Natural killer cell (primary cell): ENCODE measurements at regions not wholly inside any gene's neighbourhood (a gene's known extent, or its start where the extent isn't known, plus 50 kb on each side); places are given as distances from the start of the nearest gene placed in this dataset.

Experiments used
- ATAC-seq, 3 donors: fragments of 150-1000 bp in 2 of 3; fragments of 200-7000 bp in 1 of 3; cut with Tn5 transposase; 1 replicate in 1 of 3; 2 replicates in 2 of 3; pipeline ENCODE4 v1.10.0; 2021; ENCODE audit warnings: mild to moderate bottlenecking in 2 of 3, moderate library complexity in 2 of 3
- DNase-seq, 2 donors: peaks; one replicate each; pipeline versions ENCODE4 v3.0.0 to v3.0.0-alpha.2; 2013 to 2021; ENCODE audit warnings: mixed read lengths in 1 of 2
- H3K27ac ChIP-seq: one replicate; pipeline ENCODE4 v1.5.1; 2013; ENCODE audit warnings: mild to moderate bottlenecking, low read length
- H3K27me3 ChIP-seq: one replicate; pipeline ENCODE4 v1.6.1; 2013; ENCODE audit warnings: low read length; ENCODE audit not compliant: control insufficient read depth, insufficient read depth
- H3K36me3 ChIP-seq: one replicate; pipeline ENCODE4 v1.6.1; 2013; ENCODE audit warnings: low read length; ENCODE audit not compliant: control insufficient read depth, insufficient read depth
- H3K4me1 ChIP-seq: one replicate; pipeline ENCODE4 v1.6.1; 2013; ENCODE audit warnings: low read length; ENCODE audit not compliant: control insufficient read depth, insufficient read depth
- H3K4me3 ChIP-seq: one replicate; pipeline ENCODE4 v1.5.1; 2013; ENCODE audit warnings: low read length
- H3K9me3 ChIP-seq: one replicate; pipeline ENCODE4 v1.6.1; 2013; ENCODE audit warnings: low read length; ENCODE audit not compliant: control insufficient read depth, insufficient read depth
- H3K27ac Mint-ChIP-seq, 2 donors: one replicate each; pipeline ENCODE4 v1.8.0; 2022; ENCODE audit warnings: mild to moderate bottlenecking in 2 of 2, mixed read lengths in 2 of 2, moderate library complexity in 1 of 2
- H3K27me3 Mint-ChIP-seq, 2 donors: one replicate each; pipeline ENCODE4 v1.8.0; 2022; ENCODE audit warnings: low read depth in 2 of 2, mixed read lengths in 2 of 2
- H3K36me3 Mint-ChIP-seq: one replicate; pipeline ENCODE4 v1.8.0; 2022; ENCODE audit warnings: mixed read lengths
- H3K4me1 Mint-ChIP-seq, 2 donors: one replicate each; pipeline ENCODE4 v1.8.0; 2022; ENCODE audit warnings: mixed read lengths in 2 of 2
- H3K4me3 Mint-ChIP-seq: one replicate; pipeline ENCODE4 v1.8.0; 2022; ENCODE audit warnings: mild to moderate bottlenecking, moderate library complexity, mixed read lengths
- H3K9me3 Mint-ChIP-seq, 2 donors: one replicate each; pipeline ENCODE4 v1.8.0; 2022; ENCODE audit warnings: mixed read lengths in 2 of 2
- WGBS: methylation state at CpG from one replicate; pipeline ENCODE4 v1.1.7; 2013; ENCODE audit warnings: missing lambda C conversion rate; ENCODE audit not compliant: insufficient coverage; 5-methylcytosine and 5-hydroxymethylcytosine counted together
- intact Hi-C: fragments of 100-400 bp; cut with micrococcal nuclease; formaldehyde crosslinking; loops from one replicate; pipeline ENCODE4 v1.14.2; 2022
- TF ChIP-seq, protein P1 (sequence below): fragments of 200-600 bp; IDR thresholded peaks from one replicate; pipeline ENCODE4 v1.8.0; 2022; ENCODE audit warnings: antibody characterized with exemption

DNA sequence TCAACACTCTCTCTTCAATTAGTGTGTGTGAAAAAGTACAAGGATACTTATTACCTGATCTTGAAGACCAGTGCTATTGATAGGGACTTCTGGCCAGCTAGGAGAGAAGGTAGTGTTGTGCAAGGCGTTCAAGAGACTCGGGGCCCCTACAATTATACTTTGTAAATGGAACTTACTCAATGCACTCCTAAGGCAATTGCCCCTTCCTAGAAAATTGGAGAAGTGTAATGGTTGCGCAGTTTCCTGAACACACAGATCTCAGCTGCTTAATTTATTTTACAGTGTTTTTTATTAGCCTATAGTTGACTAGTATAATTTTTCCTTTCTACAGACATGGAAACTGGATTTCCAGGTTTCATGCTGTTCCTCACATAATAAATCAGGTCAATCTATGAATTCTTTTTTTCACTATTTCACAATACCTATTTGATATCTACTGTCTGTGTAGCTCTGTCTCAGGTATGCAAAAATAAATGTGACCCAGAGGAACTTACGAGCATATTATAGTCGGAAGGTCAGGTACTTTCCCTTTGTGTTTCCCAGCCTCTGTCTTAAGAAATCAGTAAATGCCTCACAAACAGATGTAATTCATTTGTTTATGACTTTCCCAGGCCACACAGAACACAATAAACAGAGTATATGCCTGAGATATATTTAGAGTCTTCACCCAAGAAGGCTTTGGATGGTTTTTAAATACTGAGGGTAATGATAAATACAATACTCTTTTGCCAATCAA lies 89.1 kb upstream of the TET2 start:
- peaks cover 4% of the 10 kb centered on the region for H3K36me3 Mint-ChIP-seq
- H3K27ac ChIP-seq: no peak overlapping the region
- ATAC-seq (no peak), DNase-seq (no peak)
- no peak overlapping the region for H3K27ac Mint-ChIP-seq
- intact Hi-C loops: no loop called here
- H3K4me3 Mint-ChIP-seq: no peak overlapping the region
- peaks cover 17% of the 10 kb centered on the region in 2 donors for H3K4me1 Mint-ChIP-seq
- H3K4me3 ChIP-seq: no peak overlapping the region
- 77% methylated on average over 3 of the region's 5 CpGs for WGBS
- no peaks in the 10 kb centered on the region for H3K9me3 ChIP-seq
- H3K9me3 Mint-ChIP-seq: peaks cover 3 to 4% of the 10 kb centered on the region in 2 donors
- H3K27me3 ChIP-seq: no peaks in the 10 kb centered on the region
- H3K36me3 ChIP-seq: no peaks in the 10 kb centered on the region
- H3K27me3 Mint-ChIP-seq: no peaks in the 10 kb centered on the region
- TF ChIP-seq, protein P1, sequence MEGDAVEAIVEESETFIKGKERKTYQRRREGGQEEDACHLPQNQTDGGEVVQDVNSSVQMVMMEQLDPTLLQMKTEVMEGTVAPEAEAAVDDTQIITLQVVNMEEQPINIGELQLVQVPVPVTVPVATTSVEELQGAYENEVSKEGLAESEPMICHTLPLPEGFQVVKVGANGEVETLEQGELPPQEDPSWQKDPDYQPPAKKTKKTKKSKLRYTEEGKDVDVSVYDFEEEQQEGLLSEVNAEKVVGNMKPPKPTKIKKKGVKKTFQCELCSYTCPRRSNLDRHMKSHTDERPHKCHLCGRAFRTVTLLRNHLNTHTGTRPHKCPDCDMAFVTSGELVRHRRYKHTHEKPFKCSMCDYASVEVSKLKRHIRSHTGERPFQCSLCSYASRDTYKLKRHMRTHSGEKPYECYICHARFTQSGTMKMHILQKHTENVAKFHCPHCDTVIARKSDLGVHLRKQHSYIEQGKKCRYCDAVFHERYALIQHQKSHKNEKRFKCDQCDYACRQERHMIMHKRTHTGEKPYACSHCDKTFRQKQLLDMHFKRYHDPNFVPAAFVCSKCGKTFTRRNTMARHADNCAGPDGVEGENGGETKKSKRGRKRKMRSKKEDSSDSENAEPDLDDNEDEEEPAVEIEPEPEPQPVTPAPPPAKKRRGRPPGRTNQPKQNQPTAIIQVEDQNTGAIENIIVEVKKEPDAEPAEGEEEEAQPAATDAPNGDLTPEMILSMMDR: no peak
- peaks cover 3% of the 10 kb centered on the region for H3K4me1 ChIP-seq

DNA sequence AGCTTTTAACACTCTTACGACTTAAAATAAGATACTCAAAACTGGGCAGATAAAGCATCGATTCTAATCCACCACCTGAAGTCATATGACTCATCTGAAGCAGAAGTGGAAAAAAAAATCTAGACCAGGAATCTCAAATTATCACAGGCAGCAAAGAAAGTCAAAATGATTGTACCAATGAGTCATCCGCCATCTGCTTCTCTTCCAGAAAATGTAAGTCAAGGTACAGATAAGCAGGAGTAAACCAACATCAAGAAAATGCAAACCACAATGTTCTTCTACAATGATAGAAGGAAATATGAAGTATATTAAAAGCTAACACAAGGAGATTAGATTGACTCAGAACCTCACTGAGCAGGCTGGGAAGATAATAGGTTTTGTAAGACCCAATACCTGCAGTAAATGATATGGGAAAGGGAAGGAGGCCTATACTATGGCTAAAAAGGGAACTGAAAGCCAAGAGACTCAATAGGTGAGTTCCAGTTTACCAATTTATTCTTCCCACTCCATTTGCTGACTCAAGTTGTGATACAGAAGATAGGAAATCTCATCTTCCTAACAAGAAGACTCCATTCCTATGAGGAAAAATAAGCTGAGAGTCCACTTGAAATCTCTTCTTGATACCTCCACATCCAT lies 88.4 kb upstream of the TET2 start:
- Mint-ChIP-seq H3K36me3 (no peaks in the 10 kb centered on the region), H3K4me1 (peaks cover 17% of the 10 kb centered on the region in 2 donors), H3K27me3 (no peaks in the 10 kb centered on the region), H3K4me3 (no peak overlapping the region), H3K9me3 (no peaks in the 10 kb centered on the region), H3K27ac (no peak overlapping the region)
- no peaks in the 10 kb centered on the region for H3K27me3 ChIP-seq
- no peak for DNase-seq
- no peaks in the 10 kb centered on the region for H3K9me3 ChIP-seq
- H3K4me3 ChIP-seq: no peak overlapping the region
- TF ChIP-seq, protein P1: no peak
- whole genome bisulfite sequencing: 86% methylated on average over 3 of the region's 3 CpGs
- H3K4me1 ChIP-seq: peaks cover 3% of the 10 kb centered on the region
- no peak overlapping the region for H3K27ac ChIP-seq
- H3K36me3 ChIP-seq: no peaks in the 10 kb centered on the region
- intact Hi-C loops: no loop called here
- ATAC-seq: no peak

DNA sequence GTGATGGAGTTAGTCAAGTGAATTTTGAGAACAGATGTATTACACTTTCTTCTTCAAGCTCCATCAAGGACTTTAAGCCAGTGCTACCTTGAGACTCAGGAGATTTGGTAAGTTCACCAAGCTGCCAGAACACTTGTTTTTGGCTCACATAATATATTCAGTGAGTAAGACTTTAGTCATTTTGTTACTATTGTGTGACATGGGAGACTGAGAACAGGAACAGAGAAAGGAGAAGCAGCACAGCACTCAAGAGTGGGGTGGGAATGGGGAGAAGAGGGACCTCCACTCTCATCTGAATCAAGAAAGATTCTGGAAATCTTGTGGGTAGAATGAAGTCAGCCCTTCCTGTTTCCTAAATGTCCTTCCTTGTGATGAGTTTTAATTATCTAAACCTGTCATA lies 87.3 kb upstream of the TET2 start:
- no peak for ATAC-seq
- no peak overlapping the region for H3K4me3 Mint-ChIP-seq
- Histone ChIP-seq H3K4me3 (no peak overlapping the region), H3K36me3 (no peaks in the 10 kb centered on the region), H3K9me3 (no peaks in the 10 kb centered on the region), H3K27ac (no peak overlapping the region), H3K4me1 (peaks cover 3% of the 10 kb centered on the region), H3K27me3 (no peaks in the 10 kb centered on the region)
- TF ChIP-seq, protein P1: no peak
- DNase-seq: peak in 1 of 2 donors; percentile 3
- H3K36me3 Mint-ChIP-seq: no peaks in the 10 kb centered on the region
- no peaks in the 10 kb centered on the region for H3K9me3 Mint-ChIP-seq
- H3K4me1 Mint-ChIP-seq: peaks cover 17% of the 10 kb centered on the region in 2 donors
- H3K27ac Mint-ChIP-seq: peak overlapping the region in 1 of 2 donors; percentile 6
- intact Hi-C loops: no loop called here
- H3K27me3 Mint-ChIP-seq: no peaks in the 10 kb centered on the region
